ENCODE measurements at regions not wholly inside any gene's neighbourhood (a gene's known extent, or its start where the extent isn't known, plus 50 kb on each side); places are given as distances from the start of the nearest gene placed in this dataset.

- DNase-seq (ENCODE audit: low read depth in 2 of 3, low spot score in 2 of 3), result no peak
Observed at GRCh38 chr12:125193376-125194152, 128.3 kb downstream of the AACS start.

- no peak for DNase-seq (ENCODE audit: low read depth in 2 of 3, low spot score in 2 of 3)
Observed at GRCh38 chr12:125194163-125194773, 129.0 kb downstream of the AACS start.

- DNase-seq (ENCODE audit: low read depth in 2 of 3, low spot score in 2 of 3), result no peak
Observed at GRCh38 chr12:125194987-125195386, 129.8 kb downstream of the AACS start.

GRCh38 chr12:125197326-125197725, 132.1 kb downstream of the AACS start:
- DNase-seq (ENCODE audit: low read depth in 2 of 3, low spot score in 2 of 3), result no peak

- no peak for DNase-seq (ENCODE audit: low read depth in 2 of 3, low spot score in 2 of 3)
Observed at GRCh38 chr12:125198652-125199051, 133.4 kb downstream of the AACS start.

- no peak for DNase-seq (ENCODE audit: low read depth in 2 of 3, low spot score in 2 of 3)
Observed at GRCh38 chr12:125201090-125201489, 135.9 kb downstream of the AACS start.

- no peak for DNase-seq (ENCODE audit: low read depth in 2 of 3, low spot score in 2 of 3)
Observed at GRCh38 chr12:125201940-125202339, 136.7 kb downstream of the AACS start.

- no peak for DNase-seq (ENCODE audit: low read depth in 2 of 3, low spot score in 2 of 3)
Observed at GRCh38 chr12:125202421-125202820, 137.2 kb downstream of the AACS start.

- DNase-seq (ENCODE audit: low read depth in 2 of 3, low spot score in 2 of 3), result no peak
Observed at GRCh38 chr12:125203145-125203765, 138.0 kb downstream of the AACS start.

GRCh38 chr12:125205386-125205785, 140.2 kb downstream of the AACS start:
- no peak for DNase-seq (ENCODE audit: low read depth in 2 of 3, low spot score in 2 of 3)

GRCh38 chr12:125206711-125207110, 141.5 kb downstream of the AACS start:
- DNase-seq (ENCODE audit: low read depth in 2 of 3, low spot score in 2 of 3), result no peak

GRCh38 chr12:125208334-125208733, 143.1 kb downstream of the AACS start:
- DNase-seq (ENCODE audit: low read depth in 2 of 3, low spot score in 2 of 3), result no peak

GRCh38 chr12:125208942-125209341, 143.7 kb downstream of the AACS start:
- no peak for DNase-seq (ENCODE audit: low read depth in 2 of 3, low spot score in 2 of 3)

- DNase-seq (ENCODE audit: low read depth in 2 of 3, low spot score in 2 of 3), result no peak
Observed at GRCh38 chr12:125210104-125210755, 145.0 kb downstream of the AACS start.

GRCh38 chr12:125211464-125211863, 146.2 kb downstream of the AACS start:
- DNase-seq (ENCODE audit: low read depth in 2 of 3, low spot score in 2 of 3), result no peak

GRCh38 chr12:125214289-125214688, 149.1 kb downstream of the AACS start:
- DNase-seq (ENCODE audit: low read depth in 2 of 3, low spot score in 2 of 3), result no peak

- no peak for DNase-seq (ENCODE audit: low read depth in 2 of 3, low spot score in 2 of 3)
Observed at GRCh38 chr12:125216756-125217155, 151.5 kb downstream of the AACS start.

GRCh38 chr12:125217308-125217707, 152.1 kb downstream of the AACS start:
- no peak for DNase-seq (ENCODE audit: low read depth in 2 of 3, low spot score in 2 of 3)

- no peak for DNase-seq (ENCODE audit: low read depth in 2 of 3, low spot score in 2 of 3)
Observed at GRCh38 chr12:125218952-125219351, 153.7 kb downstream of the AACS start.

GRCh38 chr12:125220404-125221273, 155.4 kb downstream of the AACS start:
- no peak for DNase-seq (ENCODE audit: low read depth in 2 of 3, low spot score in 2 of 3)

GRCh38 chr12:125221602-125222001, 156.4 kb downstream of the AACS start:
- DNase-seq (ENCODE audit: low read depth in 2 of 3, low spot score in 2 of 3), result no peak

Data from activated CD8-positive, alpha-beta memory T cell treated with anti-CD3 and anti-CD28 coated beads for 48 hours (primary cell).